PC-3 (cell line): ENCODE measurements at regions not wholly inside any gene's neighbourhood (a gene's known extent, or its start where the extent isn't known, plus 50 kb on each side); places are given as distances from the start of the nearest gene placed in this dataset.

Experiments used
- CTCF ChIP-seq: fragments of 300-600 bp; sonication (generic); conservative IDR thresholded peaks from 2 replicates; pipeline ENCODE4 v1.5.1; 2017; ENCODE audit warnings: antibody characterized with exemption, low read depth, mild to moderate bottlenecking, low read length
- EZH2 ChIP-seq: fragments of 300-600 bp; sonication (generic); IDR thresholded peaks from one replicate; pipeline ENCODE4 v1.6.1; 2017; ENCODE audit warnings: antibody characterized with exemption, mild to moderate bottlenecking, low read length; ENCODE audit not compliant: unreplicated experiment
- EZH2phosphoT487 ChIP-seq: fragments of 300-600 bp; sonication (generic); IDR thresholded peaks from 2 replicates; pipeline ENCODE4 v1.6.1; 2018; ENCODE audit warnings: mild to moderate bottlenecking, antibody characterized with exemption, low read length, borderline replicate concordance

- TF ChIP-seq CTCF (no peak), EZH2 (no peak), EZH2phosphoT487 (no peak)
Observed at GRCh38 chr12:94074216-94074979, 74.0 kb upstream of the PLXNC1 start.
